CD4-positive, alpha-beta T cell treated with Interleukin-17A for 4 hours (primary cell): ENCODE measurements at regions not wholly inside any gene's neighbourhood (a gene's known extent, or its start where the extent isn't known, plus 50 kb on each side); places are given as distances from the start of the nearest gene placed in this dataset.

Experiments
- DNase-seq: peaks from one replicate; pipeline ENCODE4 v3.0.0-alpha.2; 2020; ENCODE audit warnings: mixed read lengths

GRCh38 chr18:66826211-66826610, 222.3 kb upstream of the CDH19 start:
- no peak for DNase-seq

- no peak for DNase-seq
Observed at GRCh38 chr18:66825347-66825746, 221.5 kb upstream of the CDH19 start.

GRCh38 chr18:66819235-66819634, 215.3 kb upstream of the CDH19 start:
- no peak for DNase-seq

- no peak for DNase-seq
Observed at GRCh38 chr18:66813138-66813537, 209.2 kb upstream of the CDH19 start.

- DNase-seq = no peak
Observed at GRCh38 chr18:66795051-66795450, 191.2 kb upstream of the CDH19 start.

- no peak for DNase-seq
Observed at GRCh38 chr18:66792466-66792865, 188.6 kb upstream of the CDH19 start.

GRCh38 chr18:66780609-66781008, 176.7 kb upstream of the CDH19 start:
- DNase-seq = no peak

- no peak for DNase-seq
Observed at GRCh38 chr18:66778048-66778447, 174.2 kb upstream of the CDH19 start.

- DNase-seq = no peak
Observed at GRCh38 chr18:66769375-66769774, 165.5 kb upstream of the CDH19 start.

- DNase-seq = no peak
Observed at GRCh38 chr18:66764230-66764629, 160.3 kb upstream of the CDH19 start.

- no peak for DNase-seq
Observed at GRCh38 chr18:66761166-66761565, 157.3 kb upstream of the CDH19 start.

GRCh38 chr18:66760559-66760958, 156.7 kb upstream of the CDH19 start:
- DNase-seq = no peak

GRCh38 chr18:66759050-66759828, 155.3 kb upstream of the CDH19 start:
- no peak for DNase-seq

GRCh38 chr18:66757946-66758345, 154.1 kb upstream of the CDH19 start:
- no peak for DNase-seq

GRCh38 chr18:66754335-66754734, 150.4 kb upstream of the CDH19 start:
- no peak for DNase-seq

GRCh38 chr18:66752733-66753132, 148.8 kb upstream of the CDH19 start:
- DNase-seq = no peak

GRCh38 chr18:66749481-66750035, 145.7 kb upstream of the CDH19 start:
- DNase-seq = no peak

- DNase-seq = no peak
Observed at GRCh38 chr18:66749030-66749429, 145.1 kb upstream of the CDH19 start.

GRCh38 chr18:66742832-66743231, 138.9 kb upstream of the CDH19 start:
- no peak for DNase-seq

GRCh38 chr18:66735933-66736332, 132.0 kb upstream of the CDH19 start:
- DNase-seq = no peak

GRCh38 chr18:66734451-66734850, 130.6 kb upstream of the CDH19 start:
- no peak for DNase-seq

GRCh38 chr18:66731890-66732289, 128.0 kb upstream of the CDH19 start:
- no peak for DNase-seq

- no peak for DNase-seq
Observed at GRCh38 chr18:66729442-66730239, 125.8 kb upstream of the CDH19 start.

GRCh38 chr18:66728951-66729350, 125.1 kb upstream of the CDH19 start:
- no peak for DNase-seq
